ENCODE measurements at regions not wholly inside any gene's neighbourhood (a gene's known extent, or its start where the extent isn't known, plus 50 kb on each side); places are given as distances from the start of the nearest gene placed in this dataset.

- TF ChIP-seq CTCF (conservative IDR thresholded peaks at IDR 0.05; ENCODE audit: low read length), result no peak
- no peak for TF ChIP-seq EZH2phosphoT487 (IDR thresholded peaks at IDR 0.05; ENCODE audit: borderline replicate concordance)
Observed at GRCh38 chr6:97450087-97450486, 167.1 kb upstream of the MMS22L start.
